ENCODE measurements at regions not wholly inside any gene's neighbourhood (a gene's known extent, or its start where the extent isn't known, plus 50 kb on each side); places are given as distances from the start of the nearest gene placed in this dataset.
"Not testable (repeated sequence)": the region's sequence is repeated elsewhere in the genome, so short reads cannot be mapped to it uniquely, and the experiment has no call there.

DNA sequence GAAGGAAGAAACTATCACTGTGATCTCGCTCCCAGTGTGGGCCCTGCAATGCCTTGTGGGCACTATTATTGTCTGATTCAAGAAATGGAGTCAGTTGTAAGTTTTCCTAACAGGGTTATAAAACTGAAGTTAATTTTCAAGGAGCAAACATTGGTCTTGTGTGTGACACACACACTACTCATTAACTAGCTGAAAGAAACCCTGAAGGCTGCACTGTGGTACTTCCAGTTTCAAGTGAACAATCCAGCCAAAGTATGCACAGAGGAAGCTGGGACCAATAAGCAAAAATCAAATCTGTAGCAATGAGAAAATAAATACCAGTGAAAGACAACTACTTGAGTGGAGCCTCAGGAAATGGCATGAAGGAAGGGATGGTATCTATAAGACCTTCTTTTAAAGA is 506.6 kb upstream of the POT1 start:
- DNase-seq (ENCODE audit: low read depth, low spot score), result no peak
- no peak overlapping the region for H3K27ac ChIP-seq

DNA sequence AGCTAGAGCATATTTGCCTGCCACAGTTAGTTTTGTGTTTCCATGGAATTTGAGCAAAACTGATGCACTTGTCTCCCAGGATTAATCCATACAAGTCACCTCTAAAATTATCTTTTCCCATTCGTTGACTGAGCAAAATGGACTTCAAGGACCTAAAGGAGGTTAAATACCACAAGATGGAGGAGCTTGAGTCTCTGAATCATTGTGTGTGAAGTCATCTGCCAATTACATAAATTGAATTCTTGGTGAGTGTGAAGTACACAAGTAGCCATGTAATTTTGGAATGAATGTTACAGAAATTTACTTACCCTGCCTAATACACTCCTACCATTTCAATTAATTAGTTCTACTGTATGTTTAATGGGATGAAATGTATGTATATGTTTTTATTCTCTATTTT is 501.7 kb upstream of the POT1 start:
- no peak for DNase-seq (ENCODE audit: low read depth, low spot score)
- H3K27ac ChIP-seq, result no peak overlapping the region

DNA sequence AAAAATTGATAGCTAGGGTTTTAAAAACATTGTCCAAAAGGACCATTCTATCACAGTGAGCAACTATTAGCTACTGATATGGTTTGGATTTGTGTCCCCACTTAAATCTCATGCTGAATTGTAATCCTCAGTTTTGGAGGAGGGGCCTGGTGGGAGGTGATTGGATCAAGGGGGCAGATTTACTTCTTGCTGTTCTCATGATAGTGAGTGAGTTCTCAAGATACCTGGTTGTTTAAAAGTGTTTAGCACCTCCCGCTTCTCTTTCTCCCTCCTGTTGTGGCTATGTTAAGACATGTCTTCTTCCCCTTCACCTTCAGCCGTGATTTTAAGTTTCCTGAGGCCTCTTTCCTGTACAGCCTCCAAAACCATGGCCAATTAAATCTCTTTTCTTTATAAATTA is 500.4 kb upstream of the POT1 start:
- no peak overlapping the region for H3K27ac ChIP-seq
- no peak for DNase-seq (ENCODE audit: low read depth, low spot score)

DNA sequence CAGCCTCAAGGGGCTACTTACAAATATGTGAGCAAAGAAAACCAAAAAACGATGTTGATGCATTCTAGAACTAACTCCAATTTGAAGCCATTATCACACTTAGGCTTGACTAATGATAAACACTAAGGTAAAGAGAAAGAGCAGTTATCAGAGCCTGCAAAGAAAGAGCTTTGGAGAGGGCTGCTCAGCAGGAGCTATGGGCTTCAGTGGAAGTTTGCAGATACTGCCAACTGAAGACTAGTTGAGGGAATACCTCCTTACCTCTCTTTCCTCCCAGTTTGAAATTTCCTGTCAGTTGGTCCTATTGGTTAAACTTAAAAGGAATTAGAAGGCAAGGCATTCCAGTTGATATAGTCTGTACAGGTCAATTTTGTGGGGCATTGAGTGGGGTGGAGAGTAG is 498.1 kb upstream of the POT1 start:
- H3K27ac ChIP-seq, result no peak overlapping the region
- no peak for DNase-seq (ENCODE audit: low read depth, low spot score)

DNA sequence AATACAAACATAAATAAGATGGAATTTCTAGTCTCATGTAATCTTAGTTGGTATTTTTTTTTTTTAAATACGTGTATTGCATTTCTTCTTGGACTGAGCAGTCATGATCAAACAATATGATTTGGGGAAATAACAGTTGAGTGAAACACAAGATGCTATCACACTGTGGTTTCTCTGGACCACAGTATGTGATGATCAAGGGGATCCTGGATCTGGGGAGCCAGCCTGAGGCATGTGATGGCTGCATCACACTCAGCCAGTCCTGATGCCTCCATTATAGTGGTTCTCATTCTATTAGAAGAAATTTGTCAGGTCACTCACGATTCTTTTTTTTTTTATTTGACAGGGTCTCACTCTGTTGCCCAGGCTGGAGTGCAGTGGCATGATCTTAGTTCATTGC is 495.9 kb upstream of the POT1 start:
- no peak for DNase-seq (ENCODE audit: low read depth, low spot score)
- peak overlapping the region; percentile 82 for H3K27ac ChIP-seq

DNA sequence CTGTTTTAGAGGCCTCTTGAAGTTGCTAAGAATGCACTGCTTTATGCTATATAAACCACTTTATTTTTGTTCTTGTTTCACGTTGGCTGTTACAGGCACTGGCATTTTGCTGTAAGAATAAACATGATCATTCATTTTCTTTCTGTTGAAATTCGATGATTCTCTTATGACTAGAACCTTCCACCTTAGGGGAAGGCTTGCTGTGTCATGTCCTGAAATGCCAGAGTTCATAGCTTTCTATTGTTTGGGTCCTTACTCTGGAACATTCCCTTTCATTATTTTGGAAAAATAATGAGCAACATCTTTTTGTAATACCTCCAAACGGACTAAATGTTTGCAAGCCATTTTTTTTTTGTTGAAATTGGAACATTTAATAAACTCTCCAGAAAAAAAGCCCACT is 495.1 kb upstream of the POT1 start:
- DNase-seq (ENCODE audit: low read depth, low spot score), result no peak
- peak overlapping the region; percentile 82 for H3K27ac ChIP-seq

DNA sequence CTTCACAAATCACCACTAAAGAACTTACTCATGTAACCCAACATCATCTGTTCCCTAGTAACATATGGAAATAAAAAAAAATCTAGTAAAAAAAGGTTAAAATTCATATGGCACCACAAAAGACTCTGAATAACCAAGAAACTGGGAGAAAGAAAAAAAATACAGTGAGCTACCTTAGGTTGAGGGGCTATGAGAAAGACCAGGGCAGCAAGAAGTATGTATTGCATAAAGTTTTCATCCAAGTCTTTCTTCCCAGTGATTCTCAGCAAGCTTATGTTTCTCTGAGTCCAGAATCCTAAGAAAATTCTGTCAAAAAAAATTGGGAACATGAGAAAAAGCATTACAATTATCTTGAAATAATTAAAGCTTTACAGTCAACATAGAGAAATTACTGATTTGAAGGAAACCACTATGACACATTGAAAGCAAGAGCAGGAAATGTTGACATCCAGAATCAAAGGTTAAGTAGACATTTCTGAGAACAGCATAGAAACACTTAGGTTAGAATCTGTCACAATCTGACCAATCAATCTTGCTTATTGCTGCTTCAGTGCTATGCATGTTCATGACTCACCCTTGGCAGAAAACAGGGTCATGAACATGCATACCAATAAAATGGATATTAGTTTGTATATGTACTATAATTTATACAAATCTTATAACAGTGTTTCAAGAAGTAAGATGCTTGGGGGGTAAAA is 494.0 kb upstream of the POT1 start:
- peak overlapping the region; percentile 82 for H3K27ac ChIP-seq
- DNase-seq (ENCODE audit: low read depth, low spot score), result peak; percentile 56

DNA sequence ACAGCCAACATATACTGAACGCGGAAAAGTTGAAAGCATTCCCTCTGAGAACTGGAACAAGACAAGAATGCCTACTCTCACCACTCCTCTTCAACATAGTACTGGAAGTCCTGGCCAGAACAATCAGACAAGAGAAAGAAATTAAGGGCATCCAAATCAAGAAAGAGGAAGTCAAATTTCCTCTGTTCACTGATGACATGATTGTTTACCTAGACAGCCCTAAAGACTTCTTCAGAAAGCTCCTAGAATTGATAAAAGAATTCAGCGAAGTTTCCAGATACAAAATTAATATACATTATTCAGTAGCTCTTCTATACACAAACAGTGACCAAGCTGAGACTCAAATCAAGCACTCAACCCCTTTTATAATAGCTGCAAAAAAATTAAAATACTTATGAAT is 491.8 kb upstream of the POT1 start:
- DNase-seq (ENCODE audit: low read depth, low spot score); H3K27ac ChIP-seq: not testable (repeated sequence)

DNA sequence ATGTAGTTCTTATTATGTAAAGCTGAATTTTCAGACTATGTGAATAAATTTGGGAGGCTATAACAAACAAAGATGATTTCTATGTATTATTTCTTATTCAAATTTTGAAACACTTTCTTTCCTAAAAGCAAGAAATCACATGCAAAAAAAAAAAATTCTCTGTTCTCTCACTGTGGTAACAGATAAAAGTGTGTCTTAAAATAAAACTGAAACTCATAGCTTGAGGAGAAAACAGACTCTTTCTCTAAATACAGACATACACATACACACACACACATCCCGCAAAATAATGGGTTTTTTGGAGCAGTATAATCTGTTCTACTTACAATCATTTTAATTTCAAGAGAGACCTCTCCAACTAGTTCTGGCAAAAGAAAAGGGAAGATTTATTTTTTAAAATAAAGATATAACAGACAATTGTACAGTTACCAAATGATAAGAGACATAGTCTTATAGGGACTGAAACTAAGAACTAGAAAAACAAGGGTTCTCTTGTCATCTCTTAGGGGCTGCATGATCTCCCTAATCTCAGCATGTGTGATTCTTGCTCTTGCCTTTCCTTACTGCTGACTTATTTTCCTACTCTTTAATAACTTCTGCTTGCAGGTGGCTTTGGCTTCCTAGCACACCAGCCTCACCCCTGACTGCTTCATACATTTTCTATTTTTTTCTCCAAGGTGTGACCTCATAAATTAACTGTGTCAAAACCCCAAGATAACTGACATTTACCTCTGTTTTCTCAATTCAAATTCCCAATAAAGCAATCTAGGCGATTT is 483.5 kb upstream of the POT1 start:
- no peak overlapping the region for H3K27ac ChIP-seq
- DNase-seq (ENCODE audit: low read depth, low spot score), result no peak

DNA sequence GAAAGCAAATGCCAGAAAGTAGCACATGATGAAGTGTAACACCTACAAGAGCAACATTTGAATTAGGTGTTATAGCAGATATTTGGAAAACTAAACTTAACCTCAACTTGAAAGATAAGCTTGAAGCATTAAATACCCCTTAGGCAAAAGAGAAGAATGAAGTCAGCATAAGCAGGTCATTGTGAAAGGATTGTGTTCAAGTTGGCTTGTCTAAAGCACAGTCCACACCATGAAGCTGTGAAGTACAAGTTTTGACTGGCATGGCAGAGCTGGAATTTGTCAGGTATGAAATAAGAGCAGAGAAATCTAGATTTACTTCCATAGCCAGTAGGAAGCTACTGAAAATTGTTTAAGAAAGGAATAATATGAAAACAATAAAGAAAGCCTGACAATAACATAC is 480.3 kb upstream of the POT1 start:
- DNase-seq (ENCODE audit: low read depth, low spot score), result no peak
- H3K27ac ChIP-seq, result no peak overlapping the region

DNA sequence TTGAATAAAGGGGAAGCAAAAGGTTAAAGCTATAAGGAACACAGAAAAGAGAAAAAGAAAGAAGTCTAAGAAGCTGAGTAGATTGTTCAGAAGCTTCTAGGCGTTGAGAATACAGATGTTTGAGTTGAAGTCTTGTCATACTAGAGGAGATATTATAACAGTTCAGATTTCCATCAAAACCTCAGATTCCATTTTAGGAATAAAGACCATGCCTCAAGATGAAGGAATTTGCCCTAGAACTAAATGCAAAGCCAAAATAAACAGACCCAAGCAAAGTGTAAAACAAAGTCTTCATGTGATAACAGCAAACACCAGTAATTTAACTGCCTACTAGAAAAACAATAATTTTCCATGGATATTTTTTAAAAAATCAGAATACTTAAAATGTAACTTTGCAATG is 476.5 kb upstream of the POT1 start:
- DNase-seq (ENCODE audit: low read depth, low spot score), result no peak
- no peak overlapping the region for H3K27ac ChIP-seq

DNA sequence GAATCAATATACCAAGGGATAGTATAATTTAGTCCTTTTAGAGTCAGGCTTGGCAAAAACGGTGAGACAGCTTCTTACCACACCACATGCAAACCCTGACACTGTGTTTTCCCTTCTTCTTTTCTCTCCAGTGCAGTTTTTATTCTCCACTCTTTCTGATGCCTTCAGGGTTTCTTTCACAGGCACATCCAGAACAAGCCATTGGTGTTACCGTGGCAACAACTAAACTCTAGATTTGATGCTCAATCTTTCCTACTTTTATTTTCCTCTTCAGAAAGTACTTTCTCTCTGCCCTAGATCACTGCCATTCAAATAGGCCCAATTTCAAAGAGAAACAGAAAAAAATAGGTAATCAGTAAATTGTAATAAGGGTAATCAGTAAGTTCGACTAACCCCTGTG is 469.8 kb upstream of the POT1 start:
- H3K27ac ChIP-seq, result no peak overlapping the region
- no peak for DNase-seq (ENCODE audit: low read depth, low spot score)

DNA sequence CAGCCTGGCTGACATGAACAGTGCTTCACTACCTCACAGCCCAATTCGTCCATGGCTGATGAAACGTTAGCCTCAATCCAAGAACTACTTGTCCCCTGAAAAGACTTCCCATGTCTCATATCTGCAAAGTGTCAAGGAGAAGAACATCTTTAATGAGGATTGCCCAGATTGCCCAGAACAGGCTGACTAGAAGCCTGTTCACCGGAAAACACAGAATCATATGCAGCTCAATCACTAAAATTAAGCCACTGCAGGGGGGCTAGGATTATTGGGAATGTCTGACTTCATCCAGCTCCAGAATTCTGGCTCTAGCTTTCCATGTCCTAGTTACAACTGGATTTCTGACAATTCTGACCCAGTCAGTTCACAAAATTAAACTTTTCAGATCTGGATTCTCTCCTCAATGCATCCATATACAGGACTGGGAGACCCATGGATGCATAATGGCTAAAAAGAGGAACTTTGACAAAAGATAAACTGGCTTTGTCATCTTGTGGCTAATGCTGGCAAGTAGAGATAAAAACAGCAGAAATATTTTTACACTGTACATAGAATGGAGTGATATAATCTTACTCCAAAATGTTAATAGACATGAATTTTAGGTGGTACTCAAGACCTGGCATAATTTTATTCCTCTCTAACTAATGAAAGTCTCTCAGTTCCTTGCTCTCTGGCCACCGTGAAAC is 467.0 kb upstream of the POT1 start:
- H3K27ac ChIP-seq, result no peak overlapping the region
- DNase-seq (ENCODE audit: low read depth, low spot score), result no peak

DNA sequence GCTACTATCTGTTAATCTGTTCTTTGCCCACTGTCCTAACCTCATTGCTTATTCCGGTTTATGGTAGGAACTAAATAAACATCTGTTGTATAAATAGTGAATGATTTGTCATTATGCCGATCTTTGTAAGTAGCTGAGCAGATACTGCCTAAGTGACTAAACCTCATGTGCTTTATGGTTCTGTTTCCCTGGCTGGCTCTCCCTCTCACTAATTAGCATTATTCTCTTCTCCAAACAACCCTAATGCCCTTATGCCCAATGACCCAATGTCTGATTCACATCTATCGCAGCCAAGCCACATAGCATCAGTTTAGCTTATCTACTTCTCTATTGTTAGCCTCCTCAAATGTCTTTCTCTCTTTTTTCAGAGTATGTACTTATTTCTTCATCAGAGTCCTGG is 462.3 kb upstream of the POT1 start:
- DNase-seq (ENCODE audit: low read depth, low spot score), result no peak
- no peak overlapping the region for H3K27ac ChIP-seq

DNA sequence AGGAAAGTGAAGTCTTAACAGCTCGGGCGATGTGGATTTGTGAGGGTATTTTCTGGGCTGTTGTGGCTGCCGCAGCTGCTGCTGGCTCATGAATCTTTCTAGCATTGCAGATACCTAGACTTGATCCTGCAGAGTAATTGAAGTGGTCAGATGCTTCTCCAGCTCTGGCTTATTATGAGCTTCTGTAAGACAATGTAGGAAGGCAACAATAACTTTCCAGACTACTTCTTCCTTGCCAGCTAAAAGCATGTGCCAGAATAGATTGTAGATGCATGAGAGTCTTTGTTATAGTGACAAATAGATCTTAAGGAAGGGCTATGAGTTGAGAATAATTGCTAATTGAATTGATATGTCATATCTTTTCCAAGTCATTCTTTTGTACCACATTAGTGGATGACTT is 461.4 kb upstream of the POT1 start:
- no peak overlapping the region for H3K27ac ChIP-seq
- no peak for DNase-seq (ENCODE audit: low read depth, low spot score)

DNA sequence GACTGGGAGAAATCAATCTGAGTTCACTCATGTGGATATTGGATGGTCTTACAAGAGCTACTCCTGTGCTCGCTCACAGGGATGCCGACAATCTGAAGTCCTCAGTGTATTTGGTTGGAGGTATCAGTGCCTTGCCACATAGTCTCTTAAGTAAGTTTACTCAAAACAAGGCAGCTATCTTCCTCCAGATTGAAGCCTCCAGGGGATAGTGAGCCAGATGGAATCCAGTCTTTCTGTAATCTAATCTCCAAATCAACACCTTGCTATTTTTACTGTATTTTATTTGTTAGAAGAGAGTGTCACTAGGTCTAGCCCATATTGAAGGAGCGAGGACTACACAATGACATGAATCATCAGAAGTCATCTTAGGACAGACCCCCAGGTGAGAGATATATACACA is 456.6 kb upstream of the POT1 start:
- no peak overlapping the region for H3K27ac ChIP-seq

DNA sequence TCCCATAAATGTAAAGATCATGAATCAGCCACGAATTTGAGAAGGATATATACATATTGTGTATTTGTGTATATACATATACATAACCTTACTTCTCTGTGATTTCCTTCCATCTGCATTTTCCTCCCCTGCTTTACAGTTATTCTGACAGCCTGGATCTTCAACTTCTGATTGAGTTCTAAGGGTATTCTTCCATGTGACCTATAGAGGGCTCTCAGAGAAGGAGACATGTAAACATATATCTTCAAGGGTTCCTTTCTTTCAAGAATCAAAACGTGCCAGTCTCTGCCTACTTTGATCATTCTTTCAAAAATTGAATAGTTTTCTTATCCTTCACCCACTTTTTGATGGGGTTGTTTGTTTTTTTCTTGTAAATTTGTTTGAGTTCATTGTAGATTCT is 453.7 kb upstream of the POT1 start:
- no peak for DNase-seq (ENCODE audit: low read depth, low spot score)
- H3K27ac ChIP-seq, result no peak overlapping the region

More for the DNA sequence above, 456.6 kb upstream of the POT1 start:
- DNase-seq (ENCODE audit: low read depth, low spot score), result no peak

DNA sequence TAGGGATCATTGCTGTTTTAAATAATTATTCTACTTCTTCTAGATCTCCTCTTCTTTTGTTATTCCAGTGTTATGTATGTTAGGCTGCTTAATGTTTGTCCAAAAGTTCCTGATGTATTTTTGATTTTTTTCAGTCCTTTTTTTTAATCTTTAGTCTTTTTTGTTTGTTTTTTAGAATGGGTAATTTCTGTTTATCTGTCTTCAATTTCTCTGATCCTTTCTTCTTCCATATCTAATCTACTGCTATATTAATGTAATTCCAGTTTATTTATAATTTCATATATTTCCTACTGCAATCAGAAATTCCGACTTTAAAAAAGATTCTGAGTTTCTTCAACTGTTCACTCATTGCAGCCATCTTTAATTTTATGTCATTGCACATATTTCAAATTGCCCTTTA is 452.8 kb upstream of the POT1 start:
- no peak for DNase-seq (ENCODE audit: low read depth, low spot score)
- H3K27ac ChIP-seq, result no peak overlapping the region

DNA sequence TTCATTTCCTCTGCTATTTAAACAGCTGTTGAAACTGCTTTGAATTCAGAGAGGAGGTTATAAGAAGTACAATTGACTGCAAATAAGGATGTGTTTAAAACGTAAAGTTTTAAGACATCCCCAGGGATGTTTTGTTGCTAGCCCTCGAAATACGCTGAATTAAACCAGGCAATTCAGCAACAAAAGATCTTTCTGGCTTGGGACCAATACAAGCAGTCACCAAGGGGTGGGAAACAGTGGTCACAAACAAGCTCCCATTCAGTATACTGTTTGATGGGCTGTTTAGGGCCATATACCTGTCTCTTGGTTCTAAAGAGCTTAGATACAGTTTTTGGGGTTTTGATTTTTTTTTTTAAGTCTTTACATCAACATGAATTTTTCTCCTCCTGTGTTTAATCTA is 446.3 kb upstream of the POT1 start:
- no peak for DNase-seq (ENCODE audit: low read depth, low spot score)
- H3K27ac ChIP-seq, result no peak overlapping the region

DNA sequence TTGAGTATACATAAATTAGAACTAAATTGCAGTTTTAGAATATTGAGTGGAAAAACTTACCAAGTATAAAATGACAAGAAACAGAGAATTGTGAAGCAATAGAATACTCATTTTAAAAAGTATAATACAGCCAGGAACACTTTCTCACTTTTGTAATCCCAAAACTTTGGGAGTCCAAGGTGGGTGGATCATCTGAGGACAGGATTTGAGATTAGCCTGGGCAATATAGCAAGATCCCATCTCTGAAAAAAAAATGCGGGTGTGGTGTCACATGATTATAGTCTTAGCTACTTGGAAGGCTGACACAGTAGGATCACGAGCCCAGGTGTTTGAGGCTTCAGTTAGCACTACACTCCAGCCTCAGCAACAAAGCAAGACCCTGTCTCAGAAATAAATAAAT is 440.9 kb upstream of the POT1 start:
- no peak for DNase-seq (ENCODE audit: low read depth, low spot score)
- no peak overlapping the region for H3K27ac ChIP-seq

DNA sequence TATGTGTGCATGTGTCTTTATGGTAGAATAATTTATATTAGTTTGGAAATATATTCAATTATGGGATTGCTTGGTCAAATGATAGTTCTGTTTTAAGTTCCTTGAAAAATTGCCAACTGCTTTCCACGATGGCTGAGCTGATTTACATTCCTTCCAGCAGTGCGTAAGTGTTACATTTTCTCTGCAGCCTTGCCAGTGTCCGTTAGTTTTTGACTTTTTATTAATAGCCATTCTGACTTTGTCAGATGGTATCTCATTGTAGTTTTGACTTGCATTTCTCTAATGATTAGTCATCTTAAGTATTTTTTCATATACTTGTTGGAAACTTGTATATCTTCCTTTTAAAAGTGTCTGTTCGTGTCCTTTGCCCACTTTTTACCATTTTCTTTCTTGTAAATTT is 434.2 kb upstream of the POT1 start:
- DNase-seq (ENCODE audit: low read depth, low spot score), result no peak

More for the DNA sequence above, 434.2 kb upstream of the POT1 start:
- H3K27ac ChIP-seq, result no peak overlapping the region

All from epithelial cell of prostate (primary cell).